ENCODE measurements at regions not wholly inside any gene's neighbourhood (a gene's known extent, or its start where the extent isn't known, plus 50 kb on each side); places are given as distances from the start of the nearest gene placed in this dataset.

GRCh38 chr7:155907450-155908200 lies 95.4 kb upstream of the SHH start:
- TF ChIP-seq NFRKB (IDR thresholded peaks at IDR 0.05) (no peak), SUZ12 (IDR thresholded peaks at IDR 0.05) (no peak), BHLHE40 (IDR thresholded peaks at IDR 0.05; ENCODE audit: borderline replicate concordance) (no peak), ELF4 (IDR thresholded peaks at IDR 0.05) (no peak), FOXA1 (IDR thresholded peaks at IDR 0.05) (no peak), L3MBTL2 (conservative IDR thresholded peaks at IDR 0.05) (no peak), TARDBP (IDR thresholded peaks at IDR 0.05) (no peak), FOXM1 (IDR thresholded peaks at IDR 0.05; ENCODE audit: borderline replicate concordance) (no peak), FOXK2 (IDR thresholded peaks at IDR 0.05) (no peak), HDGF (IDR thresholded peaks at IDR 0.05; ENCODE audit: borderline replicate concordance) (no peak)
